ENCODE measurements at regions not wholly inside any gene's neighbourhood (a gene's known extent, or its start where the extent isn't known, plus 50 kb on each side); places are given as distances from the start of the nearest gene placed in this dataset.

DNA sequence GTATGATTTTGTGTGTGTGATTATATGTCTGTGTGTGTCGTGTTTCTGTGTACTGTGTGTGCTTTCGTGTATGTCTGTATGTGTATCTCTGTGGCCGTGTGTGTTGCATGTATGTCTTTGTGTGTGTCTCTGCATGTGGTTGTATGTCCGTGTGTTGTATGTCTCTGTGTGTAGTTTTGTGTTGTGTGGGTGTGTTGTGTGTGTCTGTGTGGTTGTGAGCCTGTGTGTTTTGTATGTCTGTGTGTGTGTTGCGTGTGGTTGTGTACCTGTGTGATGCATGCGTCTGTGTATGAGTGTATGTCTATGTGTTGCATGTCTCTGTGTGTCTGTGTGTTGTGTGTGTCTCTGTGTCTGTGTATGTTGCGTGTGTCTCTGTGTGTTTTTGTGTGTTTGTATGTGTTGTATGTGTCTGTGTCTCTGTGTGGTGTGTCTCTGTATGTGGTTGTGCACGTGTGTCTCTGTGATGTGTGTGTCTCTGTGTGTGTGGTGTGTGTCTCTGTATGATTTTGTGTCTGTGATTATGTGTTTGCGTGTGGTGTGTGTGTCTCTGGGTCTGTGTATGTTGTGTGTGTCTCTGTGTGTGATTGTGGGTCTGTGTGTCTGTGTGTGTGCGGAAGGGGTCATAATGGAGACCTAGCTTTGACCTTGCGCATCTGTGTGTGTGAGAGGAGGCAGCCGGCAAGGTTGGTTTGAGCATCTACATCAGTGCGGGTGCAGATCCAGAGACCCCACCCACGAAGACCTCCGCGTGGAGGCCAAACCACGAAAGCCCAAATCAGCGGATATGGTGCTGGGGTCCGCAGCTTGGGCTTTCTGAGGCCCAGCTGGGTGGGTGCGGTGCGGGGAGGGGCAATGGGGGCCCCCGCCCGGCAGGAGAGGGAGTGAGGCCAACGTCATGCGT is 212.6 kb upstream of the GSE1 start:
- TF ChIP-seq, protein P1, sequence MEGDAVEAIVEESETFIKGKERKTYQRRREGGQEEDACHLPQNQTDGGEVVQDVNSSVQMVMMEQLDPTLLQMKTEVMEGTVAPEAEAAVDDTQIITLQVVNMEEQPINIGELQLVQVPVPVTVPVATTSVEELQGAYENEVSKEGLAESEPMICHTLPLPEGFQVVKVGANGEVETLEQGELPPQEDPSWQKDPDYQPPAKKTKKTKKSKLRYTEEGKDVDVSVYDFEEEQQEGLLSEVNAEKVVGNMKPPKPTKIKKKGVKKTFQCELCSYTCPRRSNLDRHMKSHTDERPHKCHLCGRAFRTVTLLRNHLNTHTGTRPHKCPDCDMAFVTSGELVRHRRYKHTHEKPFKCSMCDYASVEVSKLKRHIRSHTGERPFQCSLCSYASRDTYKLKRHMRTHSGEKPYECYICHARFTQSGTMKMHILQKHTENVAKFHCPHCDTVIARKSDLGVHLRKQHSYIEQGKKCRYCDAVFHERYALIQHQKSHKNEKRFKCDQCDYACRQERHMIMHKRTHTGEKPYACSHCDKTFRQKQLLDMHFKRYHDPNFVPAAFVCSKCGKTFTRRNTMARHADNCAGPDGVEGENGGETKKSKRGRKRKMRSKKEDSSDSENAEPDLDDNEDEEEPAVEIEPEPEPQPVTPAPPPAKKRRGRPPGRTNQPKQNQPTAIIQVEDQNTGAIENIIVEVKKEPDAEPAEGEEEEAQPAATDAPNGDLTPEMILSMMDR (IDR thresholded peaks at IDR 0.05) = no peak
- TF ChIP-seq EP300 (IDR thresholded peaks at IDR 0.05) (no peak), POLR2A (IDR thresholded peaks at IDR 0.05) (peak in 1 of 4 donors; percentile 22)
